Testis (tissue), 2 donors: ENCODE measurements at regions not wholly inside any gene's neighbourhood (a gene's known extent, or its start where the extent isn't known, plus 50 kb on each side); places are given as distances from the start of the nearest gene placed in this dataset.

Experiments used
- DNase-seq: peaks from one replicate; pipeline ENCODE4 v3.0.0-alpha.2; 2019
- H3K27ac ChIP-seq, 2 donors: fragments of 200-600 bp; sonication (generic); one replicate each; pipeline ENCODE4 v1.5.1; 2019
- H3K27me3 ChIP-seq: fragments of 200-600 bp; sonication (generic); one replicate; pipeline ENCODE4 v1.5.1; 2019
- H3K36me3 ChIP-seq: fragments of 200-600 bp; sonication (generic); one replicate; pipeline ENCODE4 v1.5.1; 2017; ENCODE audit warnings: low read depth; ENCODE audit errors: missing control alignments
- H3K4me1 ChIP-seq: fragments of 200-600 bp; sonication (generic); one replicate; pipeline ENCODE4 v1.5.1; 2019
- H3K4me3 ChIP-seq, 2 donors: fragments of 200-600 bp; sonication (generic); one replicate each; pipeline ENCODE4 v1.5.1; 2017 to 2019
- H3K9me3 ChIP-seq: fragments of 200-600 bp; sonication (generic); one replicate; pipeline ENCODE4 v1.5.1; 2017
- POLR2A ChIP-seq: fragments of 450-650 bp; IDR thresholded peaks from one replicate; pipeline ENCODE4 v1.6.1; 2017; ENCODE audit warnings: antibody characterized with exemption, mild to moderate bottlenecking, moderate library complexity
- WGBS, 2 donors: methylation state at CpG; one replicate each; pipeline ENCODE4 v1.1.5; 2018; 5-methylcytosine and 5-hydroxymethylcytosine counted together
- intact Hi-C: fragments of 100-400 bp; cut with DNase I; formaldehyde crosslinking; loops from one replicate; pipeline ENCODE4 v1.15.1; 2023; ENCODE audit warnings: low total_unique reads
- TF ChIP-seq, protein P1 (sequence below), 3 experiments: fragments of 450-650 bp in 2 of 3; fragments of 200-600 bp in 1 of 3; sonication (generic) in 1 of 3; IDR thresholded peaks; one replicate each; pipeline ENCODE4 v1.5.1; 2016 to 2019; ENCODE audit warnings: antibody characterized with exemption in 3 of 3, mild to moderate bottlenecking in 2 of 3, moderate library complexity in 1 of 3

DNA sequence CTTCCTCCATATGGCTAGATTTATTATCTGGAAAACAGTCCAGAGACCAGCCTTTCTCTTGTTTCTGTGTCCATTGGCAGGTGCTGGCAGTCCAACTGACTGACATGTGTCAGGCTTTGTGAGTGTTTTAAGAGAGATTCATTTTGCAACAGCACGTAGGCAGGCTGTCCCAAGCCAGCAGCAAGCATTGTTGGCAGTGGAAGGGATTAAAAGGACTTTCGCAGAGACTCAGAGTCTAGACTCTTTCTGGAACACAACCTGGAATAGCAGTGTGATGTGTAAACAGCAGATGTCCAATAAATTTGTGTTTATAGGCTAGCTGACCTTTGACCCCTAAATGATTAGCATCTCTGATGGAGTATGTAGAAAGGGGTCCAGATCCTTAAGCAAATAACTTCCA, 222.2 kb upstream of the SERP2 start:
- WGBS, 2 donors: 92 to 100% methylated on average over 1 to 2 of the region's 2 CpGs
- no peak overlapping the region for H3K4me3 ChIP-seq
- intact Hi-C loops: no loop called here

DNA sequence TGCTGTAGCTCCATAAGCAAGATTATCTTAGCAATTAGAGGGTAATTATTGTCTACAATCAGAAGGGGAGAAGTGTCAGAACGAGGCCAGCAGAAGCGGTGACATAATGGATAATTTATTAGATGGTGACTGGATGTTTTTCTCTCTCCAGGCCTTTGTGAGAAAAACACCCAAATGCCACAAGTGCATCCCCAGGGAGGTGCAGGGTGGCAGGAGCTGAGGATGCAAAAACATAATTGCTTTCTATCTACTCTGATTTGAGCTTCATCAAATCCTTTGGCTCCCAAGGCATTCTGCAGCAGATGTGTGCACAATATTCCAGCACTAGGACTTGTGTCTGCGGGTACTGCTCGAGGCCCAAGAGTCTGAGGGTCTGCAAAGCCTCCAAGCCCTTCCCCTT, 220.1 kb upstream of the SERP2 start:
- peaks cover 17% of the 10 kb centered on the region for H3K4me1 ChIP-seq
- no peaks in the 10 kb centered on the region for H3K27me3 ChIP-seq
- no peak overlapping the region for H3K27ac ChIP-seq
- H3K4me3 ChIP-seq: no peak overlapping the region
- no peaks in the 10 kb centered on the region for H3K36me3 ChIP-seq
- no peak for TF ChIP-seq POLR2A
- TF ChIP-seq, protein P1, sequence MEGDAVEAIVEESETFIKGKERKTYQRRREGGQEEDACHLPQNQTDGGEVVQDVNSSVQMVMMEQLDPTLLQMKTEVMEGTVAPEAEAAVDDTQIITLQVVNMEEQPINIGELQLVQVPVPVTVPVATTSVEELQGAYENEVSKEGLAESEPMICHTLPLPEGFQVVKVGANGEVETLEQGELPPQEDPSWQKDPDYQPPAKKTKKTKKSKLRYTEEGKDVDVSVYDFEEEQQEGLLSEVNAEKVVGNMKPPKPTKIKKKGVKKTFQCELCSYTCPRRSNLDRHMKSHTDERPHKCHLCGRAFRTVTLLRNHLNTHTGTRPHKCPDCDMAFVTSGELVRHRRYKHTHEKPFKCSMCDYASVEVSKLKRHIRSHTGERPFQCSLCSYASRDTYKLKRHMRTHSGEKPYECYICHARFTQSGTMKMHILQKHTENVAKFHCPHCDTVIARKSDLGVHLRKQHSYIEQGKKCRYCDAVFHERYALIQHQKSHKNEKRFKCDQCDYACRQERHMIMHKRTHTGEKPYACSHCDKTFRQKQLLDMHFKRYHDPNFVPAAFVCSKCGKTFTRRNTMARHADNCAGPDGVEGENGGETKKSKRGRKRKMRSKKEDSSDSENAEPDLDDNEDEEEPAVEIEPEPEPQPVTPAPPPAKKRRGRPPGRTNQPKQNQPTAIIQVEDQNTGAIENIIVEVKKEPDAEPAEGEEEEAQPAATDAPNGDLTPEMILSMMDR (IDR thresholded peaks at IDR 0.05): no peak
- H3K9me3 ChIP-seq: no peaks in the 10 kb centered on the region
- intact Hi-C loops: no loop called here
- no peak for DNase-seq
- 72 to 88% methylated on average over 4 of the region's 4 CpGs for WGBS, 2 donors

More for the DNA sequence above, 222.2 kb upstream of the SERP2 start:
- Histone ChIP-seq H3K36me3 (no peaks in the 10 kb centered on the region), H3K27me3 (no peaks in the 10 kb centered on the region), H3K27ac (no peak overlapping the region), H3K4me1 (peaks cover 18% of the 10 kb centered on the region), H3K9me3 (no peaks in the 10 kb centered on the region)
- DNase-seq: no peak
- TF ChIP-seq, protein P1 (IDR thresholded peaks at IDR 0.05): no peak
- TF ChIP-seq POLR2A: no peak

DNA sequence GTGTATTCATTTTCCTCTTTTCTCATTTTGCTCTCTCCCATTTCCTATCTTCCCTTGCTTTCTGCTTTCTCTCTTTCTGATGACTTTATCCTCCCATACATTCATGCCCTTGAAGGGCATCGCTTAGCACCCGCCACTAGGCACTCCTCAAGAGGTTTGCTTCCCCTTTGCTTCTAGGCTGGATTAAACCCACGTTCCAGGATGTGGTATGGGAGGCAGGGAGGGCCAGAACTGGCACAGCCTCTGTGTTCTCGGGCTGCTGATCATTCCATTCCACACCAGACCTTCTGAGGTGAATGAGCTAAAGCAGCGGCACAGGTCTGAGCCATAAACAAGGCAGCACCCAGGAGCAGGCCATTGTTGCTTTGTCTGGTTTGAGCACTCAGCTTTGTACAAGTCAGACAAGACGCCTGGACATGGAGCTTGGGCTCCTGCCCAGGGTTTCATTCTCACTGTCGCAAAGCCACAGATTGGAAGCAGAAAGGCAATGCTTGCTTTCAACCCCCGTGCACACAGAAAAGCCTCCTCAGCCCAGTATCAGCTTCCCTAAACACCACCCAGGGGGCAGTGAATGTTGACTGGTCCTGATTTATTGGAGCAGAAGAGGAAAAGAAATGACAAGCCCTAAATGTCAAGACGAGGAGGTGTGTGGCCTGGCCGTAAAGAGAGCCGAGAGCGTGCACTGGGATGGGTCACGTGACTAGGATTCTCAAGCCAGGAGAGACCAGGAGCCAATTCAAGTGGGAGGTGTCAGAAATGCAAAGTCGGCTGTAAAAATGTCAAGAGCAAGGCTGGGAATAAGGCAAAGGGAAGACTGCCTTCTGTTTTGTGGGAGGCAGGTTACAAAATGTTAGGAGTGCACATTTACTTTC, 218.0 kb upstream of the SERP2 start:
- no peak for TF ChIP-seq POLR2A
- TF ChIP-seq, protein P1 (IDR thresholded peaks at IDR 0.05): no peak
- H3K36me3 ChIP-seq: no peaks in the 10 kb centered on the region
- peak; percentile 74 for DNase-seq
- peaks cover 22% of the 10 kb centered on the region for H3K4me1 ChIP-seq
- no peaks in the 10 kb centered on the region for H3K27me3 ChIP-seq
- H3K4me3 ChIP-seq: no peak overlapping the region
- WGBS, 2 donors: 42 to 65% methylated on average over 14 of the region's 14 CpGs
- intact Hi-C loops: no loop called here
- no peaks in the 10 kb centered on the region for H3K9me3 ChIP-seq
- H3K27ac ChIP-seq: no peak overlapping the region

DNA sequence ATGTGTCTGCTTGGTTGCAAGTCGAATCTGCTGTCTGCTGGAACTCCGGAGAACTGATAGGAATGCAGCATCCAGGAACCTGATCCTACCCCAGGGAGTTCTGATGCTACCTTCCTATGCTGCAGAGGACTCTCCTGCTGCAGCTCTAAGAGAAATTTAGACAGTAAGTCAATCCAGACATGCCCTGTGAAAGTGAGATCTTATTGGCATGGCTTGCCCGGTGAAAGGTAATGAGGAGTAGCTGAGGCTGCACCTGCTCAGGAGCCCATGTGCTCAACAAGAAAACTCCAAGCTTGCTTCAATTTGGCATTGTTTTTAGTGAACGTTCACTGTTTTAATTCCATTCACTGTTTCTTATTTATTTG, 217.3 kb upstream of the SERP2 start:
- intact Hi-C loops: no loop called here
- no peak overlapping the region for H3K4me3 ChIP-seq
- no peak for DNase-seq
- H3K36me3 ChIP-seq: no peaks in the 10 kb centered on the region
- TF ChIP-seq POLR2A: no peak
- 50 to 55% methylated on average over 4 of the region's 4 CpGs for WGBS, 2 donors
- H3K9me3 ChIP-seq: no peaks in the 10 kb centered on the region
- H3K27me3 ChIP-seq: no peaks in the 10 kb centered on the region
- H3K27ac ChIP-seq: no peak overlapping the region
- H3K4me1 ChIP-seq: peaks cover 22% of the 10 kb centered on the region

DNA sequence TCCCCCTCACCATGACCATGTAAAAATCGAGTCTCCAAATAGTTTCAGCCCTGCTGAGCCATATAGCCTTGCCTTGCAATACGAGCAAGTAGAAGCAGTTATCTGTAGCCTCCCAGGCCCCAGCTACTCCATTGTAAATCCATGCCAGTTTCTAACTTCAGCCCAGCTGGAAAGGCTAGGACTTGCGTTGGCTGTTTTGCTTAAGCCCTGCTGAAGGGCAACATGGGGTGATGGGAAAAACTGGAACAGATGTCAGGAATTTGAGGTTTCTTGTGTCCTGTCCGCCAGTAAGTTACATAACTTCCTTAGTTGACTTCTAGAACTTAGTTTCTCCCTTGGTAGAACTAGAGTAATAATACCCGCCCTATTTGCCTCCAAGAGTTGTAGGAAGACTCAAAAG, 216.0 kb upstream of the SERP2 start:
- H3K27ac ChIP-seq: no peak overlapping the region
- WGBS, 2 donors: 72 to 78% methylated on average over 5 of the region's 5 CpGs
- H3K9me3 ChIP-seq: no peaks in the 10 kb centered on the region
- no peaks in the 10 kb centered on the region for H3K27me3 ChIP-seq
- TF ChIP-seq, protein P1 (IDR thresholded peaks at IDR 0.05): no peak
- TF ChIP-seq POLR2A: no peak
- DNase-seq: no peak
- H3K4me1 ChIP-seq: peaks cover 22% of the 10 kb centered on the region
- intact Hi-C loops: no loop called here
- H3K4me3 ChIP-seq: no peak overlapping the region
- no peaks in the 10 kb centered on the region for H3K36me3 ChIP-seq
